NCI-H1417 (cell line): ENCODE measurements at regions not wholly inside any gene's neighbourhood (a gene's known extent, or its start where the extent isn't known, plus 50 kb on each side); places are given as distances from the start of the nearest gene placed in this dataset.
A peak's percentile ranks its signal among the peaks of the same experiment; 100 is the strongest.
"Not testable (repeated sequence)": the region's sequence is repeated elsewhere in the genome, so short reads cannot be mapped to it uniquely, and the experiment has no call there.

Experiments
- DNase-seq, 3 experiments: peaks; one replicate each; lab custom pipeline; 2025; lab: John Stamatoyannopoulos, UW

- no peak for DNase-seq
Measured at GRCh38 chr12:77222336-77222735, 157.0 kb upstream of the E2F7 start.

GRCh38 chr12:77220586-77220985 is 155.2 kb upstream of the E2F7 start:
- DNase-seq: no peak

- peak in 1 of 3 experiments; percentile 73 for DNase-seq
Measured at GRCh38 chr12:77218278-77218677, 152.9 kb upstream of the E2F7 start.

- DNase-seq: not testable (repeated sequence)
Measured at GRCh38 chr12:77216136-77216535, 150.8 kb upstream of the E2F7 start.

- DNase-seq: no peak
Measured at GRCh38 chr12:77214136-77214535, 148.8 kb upstream of the E2F7 start.

- peak in 1 of 3 experiments; percentile 21 for DNase-seq
Measured at GRCh38 chr12:77213319-77213718, 147.9 kb upstream of the E2F7 start.

GRCh38 chr12:77210724-77211123 is 145.4 kb upstream of the E2F7 start:
- DNase-seq: no peak

- DNase-seq: no peak
Measured at GRCh38 chr12:77204083-77204482, 138.7 kb upstream of the E2F7 start.

GRCh38 chr12:77202457-77203060 is 137.2 kb upstream of the E2F7 start:
- no peak for DNase-seq

GRCh38 chr12:77189901-77190416 is 124.6 kb upstream of the E2F7 start:
- DNase-seq: no peak

- DNase-seq: peak in 1 of 3 experiments; percentile 15
Measured at GRCh38 chr12:77189458-77189857, 124.1 kb upstream of the E2F7 start.

- peak in 2 of 3 experiments; percentile 38 to 67 for DNase-seq
Measured at GRCh38 chr12:77179515-77179914, 114.1 kb upstream of the E2F7 start.

- no peak for DNase-seq
Measured at GRCh38 chr12:77167801-77168200, 102.4 kb upstream of the E2F7 start.

GRCh38 chr12:77166696-77167095 is 101.3 kb upstream of the E2F7 start:
- DNase-seq: no peak

- peak in 1 of 3 experiments; percentile 38 for DNase-seq
Measured at GRCh38 chr12:77163074-77164038, 98.0 kb upstream of the E2F7 start.

GRCh38 chr12:77161944-77162343 is 96.6 kb upstream of the E2F7 start:
- DNase-seq: peak in 1 of 3 experiments; percentile 45

- peak in 1 of 3 experiments; percentile 32 for DNase-seq
Measured at GRCh38 chr12:77160931-77161330, 95.6 kb upstream of the E2F7 start.

- DNase-seq: no peak
Measured at GRCh38 chr12:77153706-77154105, 88.3 kb upstream of the E2F7 start.

GRCh38 chr12:77152623-77153193 is 87.3 kb upstream of the E2F7 start:
- DNase-seq: peak; percentile 21 to 68 (median 31)

GRCh38 chr12:77151030-77151429 is 85.7 kb upstream of the E2F7 start:
- no peak for DNase-seq

- no peak for DNase-seq
Measured at GRCh38 chr12:77133566-77133965, 68.2 kb upstream of the E2F7 start.

- peak in 2 of 3 experiments; percentile 28 to 80 for DNase-seq
Measured at GRCh38 chr12:77131977-77132490, 66.7 kb upstream of the E2F7 start.
